ENCODE measurements at regions not wholly inside any gene's neighbourhood (a gene's known extent, or its start where the extent isn't known, plus 50 kb on each side); places are given as distances from the start of the nearest gene placed in this dataset.
"Not testable (repeated sequence)": the region's sequence is repeated elsewhere in the genome, so short reads cannot be mapped to it uniquely, and the experiment has no call there.

- peak; percentile 13 for DNase-seq (ENCODE audit: low read depth)
Measured at GRCh38 chr9:22813529-22813928, 366.9 kb downstream of the DMRTA1 start.

GRCh38 chr9:22815246-22815645, 368.6 kb downstream of the DMRTA1 start:
- no peak overlapping the region for H3K4me3 ChIP-seq (ENCODE audit: low read length)
- no peak for DNase-seq (ENCODE audit: low read depth)
- TF ChIP-seq CTCF (conservative IDR thresholded peaks at IDR 0.05; ENCODE audit: low read depth, low read length), result no peak

More at GRCh38 chr9:22813529-22813928, 366.9 kb downstream of the DMRTA1 start:
- no peak overlapping the region for H3K4me3 ChIP-seq (ENCODE audit: low read length)
- peak; percentile 43 for TF ChIP-seq CTCF (conservative IDR thresholded peaks at IDR 0.05; ENCODE audit: low read depth, low read length)

GRCh38 chr9:22817181-22817580, 370.6 kb downstream of the DMRTA1 start:
- H3K4me3 ChIP-seq (ENCODE audit: low read length), result no peak overlapping the region
- peak; percentile 29 for DNase-seq (ENCODE audit: low read depth)
- TF ChIP-seq CTCF (conservative IDR thresholded peaks at IDR 0.05; ENCODE audit: low read depth, low read length), result no peak

- no peak for DNase-seq (ENCODE audit: low read depth)
- H3K4me3 ChIP-seq (ENCODE audit: low read length), result no peak overlapping the region
- no peak for TF ChIP-seq CTCF (conservative IDR thresholded peaks at IDR 0.05; ENCODE audit: low read depth, low read length)
Measured at GRCh38 chr9:22829236-22829635, 382.6 kb downstream of the DMRTA1 start.

GRCh38 chr9:22838266-22838665, 391.6 kb downstream of the DMRTA1 start:
- TF ChIP-seq CTCF (conservative IDR thresholded peaks at IDR 0.05; ENCODE audit: low read depth, low read length), result no peak
- no peak overlapping the region for H3K4me3 ChIP-seq (ENCODE audit: low read length)
- DNase-seq (ENCODE audit: low read depth), result no peak

- no peak for DNase-seq (ENCODE audit: low read depth)
- TF ChIP-seq CTCF (conservative IDR thresholded peaks at IDR 0.05; ENCODE audit: low read depth, low read length), result no peak
Measured at GRCh38 chr9:22840641-22841040, 394.0 kb downstream of the DMRTA1 start.

GRCh38 chr9:22845243-22845642, 398.6 kb downstream of the DMRTA1 start:
- DNase-seq (ENCODE audit: low read depth), result not testable (repeated sequence)

More at GRCh38 chr9:22840641-22841040, 394.0 kb downstream of the DMRTA1 start:
- no peak overlapping the region for H3K4me3 ChIP-seq (ENCODE audit: low read length)

GRCh38 chr9:22855980-22856379, 409.4 kb downstream of the DMRTA1 start:
- no peak overlapping the region for H3K4me3 ChIP-seq (ENCODE audit: low read length)
- TF ChIP-seq CTCF (conservative IDR thresholded peaks at IDR 0.05; ENCODE audit: low read depth, low read length), result no peak
- DNase-seq (ENCODE audit: low read depth), result no peak

More at GRCh38 chr9:22845243-22845642, 398.6 kb downstream of the DMRTA1 start:
- H3K4me3 ChIP-seq (ENCODE audit: low read length), result not testable (repeated sequence)

Measured in retinal pigment epithelial cell (primary cell).